GM19023 (cell line): ENCODE measurements at regions not wholly inside any gene's neighbourhood (a gene's known extent, or its start where the extent isn't known, plus 50 kb on each side); places are given as distances from the start of the nearest gene placed in this dataset.

Experiments used
- ATAC-seq: cut with Tn5 transposase; IDR thresholded peaks from one replicate; pipeline ENCODE4 v1.9.1; 2021; ENCODE audit warnings: mild to moderate bottlenecking, moderate library complexity; ENCODE audit not compliant: unreplicated experiment

DNA sequence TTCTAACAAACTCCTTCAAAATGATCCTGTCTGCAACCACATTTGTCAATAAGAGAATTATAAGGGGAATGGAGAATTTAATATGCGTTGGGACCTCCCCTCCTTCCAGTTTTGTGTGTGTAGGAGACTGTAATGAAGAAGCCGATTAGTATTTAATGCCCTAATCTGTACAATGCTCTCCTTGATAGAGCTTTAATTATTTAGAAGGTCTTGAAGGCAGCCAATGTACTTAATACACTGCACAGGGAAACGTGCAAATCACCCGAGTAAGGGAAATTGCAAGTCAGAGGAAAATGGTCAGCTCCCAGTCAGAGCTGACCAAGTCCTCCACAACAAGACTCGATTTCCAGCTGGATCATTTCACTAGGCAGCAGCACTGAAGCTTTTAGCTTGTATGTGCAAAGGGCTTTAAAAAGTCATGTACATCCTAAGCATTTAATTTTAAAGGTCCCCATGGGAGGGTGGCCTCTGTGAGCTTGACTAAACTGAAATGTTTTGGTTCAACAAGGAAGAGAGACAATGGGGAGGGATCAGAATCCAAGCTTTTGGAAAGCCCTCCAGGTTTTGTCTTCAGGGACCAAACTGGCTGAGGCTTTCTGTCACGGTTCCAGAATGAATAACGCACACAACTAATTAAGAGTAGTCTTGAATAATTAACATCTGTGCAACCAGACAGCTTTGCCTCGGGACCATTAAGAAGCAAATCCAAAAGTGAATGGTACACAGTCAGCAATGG, 159.8 kb upstream of the MITF start:
- no peak for ATAC-seq

DNA sequence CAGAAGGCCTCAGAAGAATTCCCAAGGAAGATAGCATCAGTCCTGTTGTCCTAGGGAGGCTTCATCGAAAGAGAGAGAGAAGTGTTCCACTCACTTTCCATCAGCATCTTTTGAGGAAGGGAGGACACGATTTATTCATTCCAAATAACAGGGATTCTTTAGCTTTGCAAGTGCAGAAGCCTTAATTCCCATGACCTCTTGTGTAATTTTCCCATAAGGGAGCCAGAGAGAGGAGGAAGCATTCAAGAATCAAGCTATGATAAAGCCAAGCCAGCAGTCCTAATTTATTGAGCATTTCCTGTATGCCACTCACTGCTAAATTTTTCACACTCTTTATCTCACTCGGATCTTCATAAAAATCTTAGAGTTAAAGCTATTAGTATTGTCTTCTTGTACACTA, 169.7 kb upstream of the MITF start:
- no peak for ATAC-seq

- no peak for ATAC-seq
Measured at GRCh38 chr3:69568951-69569350, 170.3 kb upstream of the MITF start.

GRCh38 chr3:69568458-69568857, 170.8 kb upstream of the MITF start:
- no peak for ATAC-seq

DNA sequence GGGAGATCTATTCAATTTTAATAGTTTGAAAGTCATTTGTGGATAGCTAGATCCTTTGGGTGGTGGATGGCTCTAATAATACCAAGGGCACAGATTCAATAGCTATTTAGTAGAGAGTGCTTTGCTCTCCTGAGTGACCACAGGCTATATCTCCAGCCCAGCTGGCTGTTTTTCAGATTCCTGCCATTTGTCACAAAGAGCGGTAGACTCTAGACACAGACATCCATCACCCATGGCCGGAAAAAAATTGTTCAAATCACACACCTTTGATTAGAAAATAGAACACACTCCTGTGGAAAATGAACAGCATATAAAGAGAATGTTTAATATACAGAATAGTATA, 171.6 kb upstream of the MITF start:
- ATAC-seq = no peak

DNA sequence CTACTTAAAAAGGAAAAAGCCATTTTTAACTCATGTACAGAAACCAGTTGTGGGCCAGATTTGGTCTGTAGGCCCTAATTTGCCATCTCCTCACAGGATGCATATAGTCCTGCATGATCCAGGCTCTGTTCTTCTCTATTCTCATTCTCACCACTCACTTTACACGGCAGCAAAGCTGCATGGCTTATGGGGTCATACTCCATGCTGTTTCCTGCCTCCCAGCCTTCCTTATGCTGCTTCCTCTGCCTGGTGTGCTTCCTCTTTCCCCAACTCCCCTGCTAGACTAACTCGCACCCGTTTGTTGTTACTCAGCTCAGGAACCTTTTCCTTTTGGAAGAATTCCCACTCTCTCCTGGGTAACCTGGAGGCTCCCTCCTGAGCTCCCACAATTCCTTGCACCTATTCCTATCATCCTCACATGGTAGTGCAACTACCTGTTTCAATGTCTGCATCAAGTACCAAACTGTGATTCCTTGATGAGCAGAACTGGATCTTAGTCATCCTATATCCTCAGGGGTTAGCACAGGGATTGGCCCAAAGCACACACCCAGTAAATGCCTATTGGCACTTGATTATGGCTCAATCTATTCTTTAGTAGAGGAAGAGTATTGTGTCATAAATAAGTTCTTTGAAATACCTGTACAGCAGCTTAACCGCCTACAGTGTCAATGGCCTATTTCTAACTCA, 172.1 kb upstream of the MITF start:
- no peak for ATAC-seq

- no peak for ATAC-seq
Measured at GRCh38 chr3:69566275-69566674, 173.0 kb upstream of the MITF start.

DNA sequence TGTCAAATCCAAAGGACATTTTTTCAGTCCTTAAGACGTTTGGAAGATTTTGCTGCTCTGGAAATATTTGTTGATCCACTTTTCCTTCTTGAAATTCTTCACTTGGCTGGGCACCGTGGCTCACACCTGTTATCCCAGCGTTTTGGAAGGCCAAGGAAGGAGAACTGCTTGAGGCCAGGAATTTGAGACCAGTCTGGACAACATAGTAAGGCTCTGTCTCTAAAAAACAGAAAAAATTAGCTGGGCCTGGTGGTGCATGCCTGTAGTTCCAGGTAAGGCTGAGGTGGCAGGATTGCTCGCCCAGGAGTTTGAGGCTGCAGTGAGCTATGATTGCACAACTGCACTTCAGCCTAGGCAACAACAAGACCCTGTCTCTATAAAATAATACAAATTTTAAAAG, 173.9 kb upstream of the MITF start:
- no peak for ATAC-seq

GRCh38 chr3:69563981-69564380, 175.3 kb upstream of the MITF start:
- ATAC-seq = no peak

DNA sequence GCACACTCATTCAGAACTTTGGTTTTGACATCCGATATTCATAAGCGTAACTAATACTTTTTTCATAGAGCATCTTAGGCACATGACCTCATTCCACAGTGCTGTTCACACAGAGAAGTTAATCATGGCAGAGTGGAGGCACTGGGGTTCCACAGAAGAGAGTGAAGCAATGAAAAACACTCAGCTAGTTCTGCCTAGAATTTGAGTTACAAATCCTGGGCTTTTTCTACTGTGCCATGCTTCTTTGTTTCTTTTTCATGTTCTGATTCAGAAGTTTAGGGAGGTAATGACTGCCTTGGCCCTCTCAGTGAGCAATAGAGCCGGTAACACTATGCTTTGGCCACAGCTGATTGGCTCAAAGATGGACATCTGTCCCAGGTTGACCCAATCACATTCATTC, 176.1 kb upstream of the MITF start:
- no peak for ATAC-seq

- ATAC-seq = no peak
Measured at GRCh38 chr3:69562020-69562419, 176.1 kb upstream of the FRMD4B start.

GRCh38 chr3:69560818-69561217, 174.9 kb upstream of the FRMD4B start:
- no peak for ATAC-seq

DNA sequence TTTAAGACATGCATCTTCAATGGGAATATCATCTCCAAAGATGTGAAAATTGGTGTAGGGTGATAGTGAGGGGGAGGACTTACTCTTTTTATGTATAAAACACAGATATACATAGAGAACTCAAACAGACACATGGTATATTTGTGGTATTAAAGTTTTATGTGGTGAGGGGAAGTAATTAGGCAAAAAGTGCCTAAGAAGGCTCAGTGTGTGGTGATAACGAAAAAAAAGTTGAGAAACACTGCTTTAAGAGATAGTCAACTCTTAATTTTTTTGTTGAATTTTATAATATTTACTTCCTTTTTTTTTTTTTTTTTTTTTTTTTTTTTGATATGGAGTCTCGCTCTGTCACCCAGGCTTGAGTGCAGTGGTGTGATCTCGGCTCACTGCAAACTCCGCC, 174.2 kb upstream of the FRMD4B start:
- ATAC-seq = no peak

- ATAC-seq = no peak
Measured at GRCh38 chr3:69558912-69559311, 173.0 kb upstream of the FRMD4B start.

DNA sequence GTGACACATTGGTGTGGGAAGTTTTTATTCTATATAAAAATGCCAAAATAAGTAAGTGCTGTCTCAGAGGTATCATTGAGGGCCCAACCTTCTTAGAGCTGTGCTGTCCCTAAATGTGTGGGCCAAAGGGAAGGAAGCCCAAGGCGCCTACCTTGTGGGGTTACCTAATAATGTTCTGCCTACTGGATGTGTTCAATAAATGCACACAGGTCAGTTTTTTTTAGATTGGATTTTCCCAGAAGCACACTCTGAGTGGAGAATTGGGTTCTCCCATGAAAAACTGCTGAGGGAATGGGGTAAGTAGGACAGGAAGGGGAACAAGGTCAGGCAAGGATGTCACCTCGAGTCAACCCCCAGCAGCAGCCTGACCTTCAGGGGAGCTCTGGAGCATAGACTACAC, 168.7 kb upstream of the FRMD4B start:
- no peak for ATAC-seq

DNA sequence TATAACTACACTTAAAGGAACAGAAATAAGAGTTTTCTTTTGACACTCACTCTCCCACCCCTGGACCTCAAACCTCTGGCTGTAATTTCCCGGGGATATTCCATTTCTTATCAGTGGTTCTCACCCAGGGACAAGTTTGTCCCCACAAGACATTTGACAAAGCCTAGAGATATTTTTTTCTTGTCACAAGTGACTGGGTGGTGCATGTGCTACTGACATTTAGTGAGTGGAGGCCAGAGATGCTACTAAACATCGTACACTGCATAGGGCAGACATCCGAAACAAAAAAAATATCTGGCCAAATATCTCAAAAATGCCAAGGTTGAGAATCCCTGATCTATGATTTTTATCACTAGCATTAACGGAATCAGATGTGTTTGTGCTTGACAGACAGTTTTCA, 168.0 kb upstream of the FRMD4B start:
- ATAC-seq = no peak

DNA sequence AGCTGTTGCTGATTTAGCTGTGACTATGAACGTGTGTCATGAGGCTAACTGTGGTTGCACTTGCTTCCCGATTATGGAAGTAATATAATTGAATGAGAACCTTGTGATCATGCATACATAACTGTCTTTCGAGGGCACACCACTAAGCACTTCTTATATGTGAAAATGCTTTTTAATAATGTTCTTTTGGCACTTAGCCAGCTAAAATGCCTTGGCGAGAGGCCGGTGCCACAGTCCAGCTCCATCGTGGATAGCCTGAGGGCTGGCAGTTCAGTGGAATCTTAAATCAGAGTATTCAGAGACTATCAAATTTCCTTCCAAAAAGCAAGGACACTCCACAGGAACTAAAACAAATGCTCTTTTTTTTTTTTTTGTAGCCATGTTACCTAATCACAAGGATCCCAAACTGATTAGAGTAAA, 161.6 kb upstream of the FRMD4B start:
- ATAC-seq = no peak

- ATAC-seq = no peak
Measured at GRCh38 chr3:69542805-69543429, 157.0 kb upstream of the FRMD4B start.

GRCh38 chr3:69542089-69542804, 156.4 kb upstream of the FRMD4B start:
- no peak for ATAC-seq

- no peak for ATAC-seq
Measured at GRCh38 chr3:69541711-69542088, 155.8 kb upstream of the FRMD4B start.

GRCh38 chr3:69540706-69541581, 155.1 kb upstream of the FRMD4B start:
- ATAC-seq = no peak
